ENCODE measurements at regions not wholly inside any gene's neighbourhood (a gene's known extent, or its start where the extent isn't known, plus 50 kb on each side); places are given as distances from the start of the nearest gene placed in this dataset.

DNA sequence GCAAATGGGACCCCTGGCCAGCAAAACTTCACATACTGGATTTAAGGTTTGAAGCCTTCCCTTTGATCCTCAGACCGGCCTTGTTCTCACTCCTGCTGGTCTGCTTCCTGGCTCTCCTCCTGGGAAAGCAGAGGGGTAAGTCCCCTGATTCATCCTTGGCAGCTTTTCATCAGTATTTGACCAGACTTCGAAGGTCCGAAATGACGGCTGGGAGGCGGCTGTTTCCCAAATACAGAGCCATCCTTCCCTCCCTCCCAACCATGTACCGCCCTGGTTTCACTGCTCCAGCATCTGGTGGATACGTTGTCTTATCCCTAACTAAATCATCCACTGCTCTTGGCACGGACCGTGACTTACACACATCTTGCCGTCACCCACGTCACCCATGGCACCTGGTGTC is 265.5 kb downstream of the BCOR start:
- H3K9me3 ChIP-seq (ENCODE audit: insufficient read depth, low read length): peaks cover 9% of the 10 kb centered on the region; the same call in 1 of the 2 replicates
- no peaks in the 10 kb centered on the region for H3K4me1 ChIP-seq (ENCODE audit: insufficient read depth, insufficient read length)
- no peak overlapping the region for H3K9ac ChIP-seq (ENCODE audit: insufficient read length, low read depth)
- H3K36me3 ChIP-seq (ENCODE audit: insufficient read depth, insufficient read length, low read length): no peaks in the 10 kb centered on the region
- no peak for TF ChIP-seq ZNF274 (IDR thresholded peaks at IDR 0.05; ENCODE audit: low read depth, low read length)
- no peak for TF ChIP-seq SUZ12 (IDR thresholded peaks at IDR 0.05; ENCODE audit: extremely low read depth, insufficient read depth, insufficient read length)
- no peak for TF ChIP-seq YY1 (IDR thresholded peaks at IDR 0.05; ENCODE audit: insufficient read depth, insufficient read length)
- H3K27me3 ChIP-seq (ENCODE audit: insufficient read depth, insufficient read length): peaks cover 7% of the 10 kb centered on the region
- no peak overlapping the region for H3K4me3 ChIP-seq (ENCODE audit: insufficient read length, low read depth)
- no peak for DNase-seq (ENCODE audit: low read depth, low spot score)

DNA sequence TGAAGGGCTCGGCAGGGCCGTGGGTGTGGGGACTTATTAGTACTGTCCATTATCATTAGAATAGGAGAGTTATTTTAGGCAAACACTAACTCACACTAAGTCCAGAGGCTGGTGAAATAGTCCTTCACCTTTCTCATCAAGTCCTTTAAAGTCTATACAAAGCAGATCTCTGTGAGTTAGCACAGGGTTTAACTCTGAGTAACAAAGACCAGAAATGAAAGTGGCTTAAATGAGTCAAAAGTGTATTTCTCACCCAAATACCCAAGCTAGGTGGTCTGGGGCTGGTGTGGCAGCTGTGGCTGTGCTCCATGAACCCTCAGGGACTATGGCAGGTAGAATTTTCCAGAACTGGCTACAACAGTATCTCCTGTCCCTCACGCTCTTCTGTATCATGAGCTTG is 263.2 kb downstream of the BCOR start:
- H3K36me3 ChIP-seq (ENCODE audit: insufficient read depth, insufficient read length, low read length): no peaks in the 10 kb centered on the region
- no peak overlapping the region for H3K9ac ChIP-seq (ENCODE audit: insufficient read length, low read depth)
- peaks cover 3% of the 10 kb centered on the region for H3K4me1 ChIP-seq (ENCODE audit: insufficient read depth, insufficient read length)
- DNase-seq (ENCODE audit: low read depth, low spot score): no peak
- no peak overlapping the region for H3K4me3 ChIP-seq (ENCODE audit: insufficient read length, low read depth)
- H3K27me3 ChIP-seq (ENCODE audit: insufficient read depth, insufficient read length): no peaks in the 10 kb centered on the region
- peaks cover 8% of the 10 kb centered on the region; the same call in 1 of the 2 replicates for H3K9me3 ChIP-seq (ENCODE audit: insufficient read depth, low read length)
- no peak for TF ChIP-seq SUZ12 (IDR thresholded peaks at IDR 0.05; ENCODE audit: extremely low read depth, insufficient read depth, insufficient read length)
- no peak for TF ChIP-seq ZNF274 (IDR thresholded peaks at IDR 0.05; ENCODE audit: low read depth, low read length)
- TF ChIP-seq YY1 (IDR thresholded peaks at IDR 0.05; ENCODE audit: insufficient read depth, insufficient read length): no peak

DNA sequence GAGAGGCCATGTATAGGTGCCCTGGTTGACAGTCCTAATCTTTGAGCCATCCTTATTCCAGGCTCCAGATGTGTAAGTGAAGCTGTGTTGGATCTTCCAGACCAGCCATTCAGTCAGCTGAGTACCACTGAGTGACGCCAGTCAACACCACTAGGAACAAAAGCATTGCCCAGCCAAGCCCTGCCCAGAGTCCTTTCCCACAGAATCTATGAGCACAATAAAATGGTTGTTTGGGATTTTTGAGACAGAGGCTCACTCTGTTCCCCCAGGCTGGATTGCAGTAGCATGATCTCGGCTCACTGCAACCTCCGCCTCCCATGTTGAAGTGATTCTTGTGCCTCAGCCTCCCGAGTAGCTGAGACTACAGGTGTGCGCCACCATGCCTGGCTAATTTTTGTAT is 262.5 kb downstream of the BCOR start:
- no peak for DNase-seq (ENCODE audit: low read depth, low spot score)
- Histone ChIP-seq H3K9me3 (ENCODE audit: insufficient read depth, low read length) (peaks cover 4% of the 10 kb centered on the region; the same call in 1 of the 2 replicates), H3K9ac (ENCODE audit: insufficient read length, low read depth) (no peak overlapping the region), H3K27me3 (ENCODE audit: insufficient read depth, insufficient read length) (no peaks in the 10 kb centered on the region), H3K36me3 (ENCODE audit: insufficient read depth, insufficient read length, low read length) (no peaks in the 10 kb centered on the region), H3K4me3 (ENCODE audit: insufficient read length, low read depth) (no peak overlapping the region), H3K4me1 (ENCODE audit: insufficient read depth, insufficient read length) (peaks cover 3% of the 10 kb centered on the region)
- no peak for TF ChIP-seq ZNF274 (IDR thresholded peaks at IDR 0.05; ENCODE audit: low read depth, low read length)
- no peak for TF ChIP-seq YY1 (IDR thresholded peaks at IDR 0.05; ENCODE audit: insufficient read depth, insufficient read length)
- TF ChIP-seq SUZ12 (IDR thresholded peaks at IDR 0.05; ENCODE audit: extremely low read depth, insufficient read depth, insufficient read length): no peak

DNA sequence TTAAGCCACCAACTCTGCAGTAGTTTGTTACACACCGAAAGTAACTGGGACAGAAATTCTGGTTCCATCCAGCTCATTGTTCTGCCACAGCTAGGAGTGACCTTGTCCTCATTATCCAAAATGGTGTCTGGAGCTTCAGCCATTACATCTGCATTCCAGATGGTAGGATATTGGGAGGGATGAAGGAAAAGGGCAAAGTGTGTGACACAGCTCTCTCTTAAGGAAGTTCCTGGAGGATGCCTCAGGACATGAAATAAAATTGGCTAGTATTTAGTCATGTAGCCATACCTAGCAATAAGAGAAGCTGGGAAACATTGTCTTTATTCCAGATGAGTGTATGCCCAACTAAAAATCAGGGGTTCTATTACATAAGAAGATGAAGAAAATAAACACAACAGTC is 262.0 kb downstream of the BCOR start:
- H3K9me3 ChIP-seq (ENCODE audit: insufficient read depth, low read length): peaks cover 4% of the 10 kb centered on the region; the same call in 1 of the 2 replicates
- peaks cover 3% of the 10 kb centered on the region for H3K4me1 ChIP-seq (ENCODE audit: insufficient read depth, insufficient read length)
- H3K36me3 ChIP-seq (ENCODE audit: insufficient read depth, insufficient read length, low read length): no peaks in the 10 kb centered on the region
- no peak overlapping the region for H3K4me3 ChIP-seq (ENCODE audit: insufficient read length, low read depth)
- no peak for DNase-seq (ENCODE audit: low read depth, low spot score)
- H3K27me3 ChIP-seq (ENCODE audit: insufficient read depth, insufficient read length): no peaks in the 10 kb centered on the region
- TF ChIP-seq SUZ12 (IDR thresholded peaks at IDR 0.05; ENCODE audit: extremely low read depth, insufficient read depth, insufficient read length): no peak
- TF ChIP-seq YY1 (IDR thresholded peaks at IDR 0.05; ENCODE audit: insufficient read depth, insufficient read length): no peak
- TF ChIP-seq ZNF274 (IDR thresholded peaks at IDR 0.05; ENCODE audit: low read depth, low read length): no peak
- no peak overlapping the region for H3K9ac ChIP-seq (ENCODE audit: insufficient read length, low read depth)

DNA sequence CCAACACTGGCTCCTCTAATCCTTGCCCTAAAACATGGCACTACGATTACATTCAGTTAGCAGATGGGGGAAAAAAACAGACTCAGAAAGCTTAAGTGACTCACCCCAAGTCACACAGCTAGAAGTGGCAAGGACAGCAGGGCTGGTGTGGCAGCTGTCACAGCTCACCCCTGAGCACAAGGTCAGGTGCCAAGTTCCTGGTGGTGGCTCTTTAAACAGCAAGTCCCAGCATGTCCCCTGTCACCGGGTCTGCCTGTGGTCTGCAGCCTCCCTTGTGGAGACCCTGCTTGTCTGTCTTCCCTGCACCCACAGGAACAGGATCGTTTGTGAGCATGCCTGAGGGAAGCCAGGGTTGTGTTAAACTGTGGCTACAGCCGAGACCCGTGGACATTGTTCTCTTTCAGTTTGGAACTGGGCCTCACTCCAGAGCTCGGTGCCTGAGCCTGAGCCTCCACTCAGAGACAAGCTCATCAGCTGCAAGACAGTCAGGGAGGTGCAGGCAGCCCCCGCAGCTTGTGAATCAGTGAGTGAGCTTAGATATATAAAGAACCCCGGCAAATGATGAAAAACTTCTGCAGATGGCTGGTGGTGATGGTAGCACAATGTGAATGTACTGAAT is 260.8 kb downstream of the BCOR start:
- no peaks in the 10 kb centered on the region for H3K27me3 ChIP-seq (ENCODE audit: insufficient read depth, insufficient read length)
- no peak overlapping the region for H3K9ac ChIP-seq (ENCODE audit: insufficient read length, low read depth)
- peaks cover 4% of the 10 kb centered on the region; the same call in 1 of the 2 replicates for H3K9me3 ChIP-seq (ENCODE audit: insufficient read depth, low read length)
- no peaks in the 10 kb centered on the region for H3K36me3 ChIP-seq (ENCODE audit: insufficient read depth, insufficient read length, low read length)
- no peak for DNase-seq (ENCODE audit: low read depth, low spot score)
- TF ChIP-seq SUZ12 (IDR thresholded peaks at IDR 0.05; ENCODE audit: extremely low read depth, insufficient read depth, insufficient read length): no peak
- no peak overlapping the region for H3K4me3 ChIP-seq (ENCODE audit: insufficient read length, low read depth)
- H3K4me1 ChIP-seq (ENCODE audit: insufficient read depth, insufficient read length): peaks cover 10% of the 10 kb centered on the region

DNA sequence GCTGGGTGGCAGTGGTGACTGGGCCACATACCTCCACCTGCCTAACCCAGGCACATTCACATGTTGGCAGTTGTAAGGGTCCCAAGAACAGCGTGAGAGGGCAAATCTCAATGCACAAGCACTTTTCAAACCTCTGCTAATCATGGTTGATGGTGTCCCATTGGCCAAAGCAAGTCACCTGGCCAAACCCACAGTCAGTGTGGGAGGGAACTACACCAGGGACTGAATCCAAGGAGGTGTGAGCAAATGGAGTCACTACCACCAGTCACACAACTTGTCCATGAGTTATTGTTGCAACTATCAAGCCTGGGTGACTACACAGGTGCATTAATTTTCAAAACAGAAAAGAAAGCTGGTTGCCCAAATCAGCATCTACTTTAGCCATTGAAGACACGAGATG is 260.1 kb downstream of the BCOR start:
- no peak for DNase-seq (ENCODE audit: low read depth, low spot score)
- Histone ChIP-seq H3K9ac (ENCODE audit: insufficient read length, low read depth) (peak overlapping the region; percentile 10), H3K9me3 (ENCODE audit: insufficient read depth, low read length) (peaks cover 4% of the 10 kb centered on the region; the same call in 1 of the 2 replicates), H3K36me3 (ENCODE audit: insufficient read depth, insufficient read length, low read length) (no peaks in the 10 kb centered on the region), H3K4me1 (ENCODE audit: insufficient read depth, insufficient read length) (peaks cover 10% of the 10 kb centered on the region), H3K4me3 (ENCODE audit: insufficient read length, low read depth) (no peak overlapping the region), H3K27me3 (ENCODE audit: insufficient read depth, insufficient read length) (no peaks in the 10 kb centered on the region)
- TF ChIP-seq YY1 (IDR thresholded peaks at IDR 0.05; ENCODE audit: insufficient read depth, insufficient read length): no peak
- TF ChIP-seq ZNF274 (IDR thresholded peaks at IDR 0.05; ENCODE audit: low read depth, low read length): no peak
- TF ChIP-seq SUZ12 (IDR thresholded peaks at IDR 0.05; ENCODE audit: extremely low read depth, insufficient read depth, insufficient read length): no peak

DNA sequence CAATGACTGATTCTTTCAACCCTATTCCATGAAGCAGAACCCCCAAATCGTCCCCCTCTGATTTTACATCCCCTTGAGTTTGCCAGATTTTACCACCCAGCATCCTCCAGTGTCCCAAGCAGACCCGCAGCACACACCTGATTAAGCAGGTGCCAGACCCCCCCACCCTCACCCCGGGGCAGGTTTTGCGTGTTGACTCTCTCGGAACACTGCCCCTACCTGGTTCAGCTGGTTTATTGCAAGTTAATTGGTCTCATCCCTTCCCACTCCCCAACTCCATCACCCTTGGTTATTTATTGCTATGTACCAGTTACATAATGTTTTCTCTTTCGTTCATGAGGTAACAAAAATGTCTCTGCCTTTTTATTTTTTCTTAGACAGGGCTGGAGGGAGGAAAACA is 258.4 kb downstream of the BCOR start:
- no peak for DNase-seq (ENCODE audit: low read depth, low spot score)
- no peaks in the 10 kb centered on the region for H3K36me3 ChIP-seq (ENCODE audit: insufficient read depth, insufficient read length, low read length)
- TF ChIP-seq YY1 (IDR thresholded peaks at IDR 0.05; ENCODE audit: insufficient read depth, insufficient read length) (no peak), SUZ12 (IDR thresholded peaks at IDR 0.05; ENCODE audit: extremely low read depth, insufficient read depth, insufficient read length) (no peak), ZNF274 (IDR thresholded peaks at IDR 0.05; ENCODE audit: low read depth, low read length) (no peak)
- H3K9ac ChIP-seq (ENCODE audit: insufficient read length, low read depth): no peak overlapping the region
- H3K27me3 ChIP-seq (ENCODE audit: insufficient read depth, insufficient read length): no peaks in the 10 kb centered on the region
- H3K4me1 ChIP-seq (ENCODE audit: insufficient read depth, insufficient read length): peaks cover 10% of the 10 kb centered on the region
- peaks cover 4% of the 10 kb centered on the region; the same call in 1 of the 2 replicates for H3K9me3 ChIP-seq (ENCODE audit: insufficient read depth, low read length)
- H3K4me3 ChIP-seq (ENCODE audit: insufficient read length, low read depth): no peak overlapping the region

All from NT2/D1 (cell line).